DOHH2 (cell line): ENCODE measurements at regions not wholly inside any gene's neighbourhood (a gene's known extent, or its start where the extent isn't known, plus 50 kb on each side); places are given as distances from the start of the nearest gene placed in this dataset.

Source experiments
- CTCF ChIP-seq: fragments of 200-600 bp; sonication (generic); IDR thresholded peaks from one replicate; pipeline ENCODE4 v1.5.1; 2014; ENCODE audit warnings: antibody characterized with exemption, mild to moderate bottlenecking, low read depth, low read length; ENCODE audit not compliant: poor library complexity, severe bottlenecking
- EZH2phosphoT487 ChIP-seq: fragments of 200-600 bp; sonication (generic); IDR thresholded peaks from 2 replicates; pipeline ENCODE4 v1.6.1; 2017; ENCODE audit warnings: borderline replicate concordance, mild to moderate bottlenecking, antibody characterized with exemption, low read length, moderate library complexity, mixed read lengths

- no peak for TF ChIP-seq CTCF
- no peak for TF ChIP-seq EZH2phosphoT487
Observed at GRCh38 chr1:208977638-208978256, 605.8 kb upstream of the CAMK1G start.
